ENCODE measurements at regions not wholly inside any gene's neighbourhood (a gene's known extent, or its start where the extent isn't known, plus 50 kb on each side); places are given as distances from the start of the nearest gene placed in this dataset.
"Not testable (repeated sequence)": the region's sequence is repeated elsewhere in the genome, so short reads cannot be mapped to it uniquely, and the experiment has no call there.

DNA sequence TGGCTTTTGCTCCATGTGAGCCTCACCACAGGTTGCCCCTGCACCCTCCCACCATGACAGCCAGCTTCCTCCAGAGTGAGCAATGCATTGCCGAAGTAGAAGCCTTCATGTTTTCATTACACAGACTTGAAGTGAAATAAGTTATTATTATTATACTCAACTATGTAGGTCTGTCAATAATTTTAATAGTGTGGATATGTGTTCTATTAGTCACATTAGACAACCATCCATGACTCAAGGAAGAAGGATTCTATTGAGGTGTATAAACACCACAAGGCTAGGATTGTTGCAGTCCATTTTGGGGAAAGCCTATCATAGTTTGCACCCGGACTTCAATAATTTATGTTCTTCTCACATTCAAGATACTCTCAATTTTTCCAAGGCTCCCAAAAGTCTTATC, 369.5 kb downstream of the TAF11L14 start:
- CTCF ChIA-PET: no interaction called here
- no peaks in the 10 kb centered on the region for H3K9me3 Mint-ChIP-seq
- no peaks in the 10 kb centered on the region for H3K27me3 Mint-ChIP-seq
- DNase-seq (no peak), ATAC-seq (ENCODE audit: low read depth) (no peak)
- POLR2A ChIA-PET: no interaction called here
- intact Hi-C loops (cut with micrococcal nuclease): no loop called here
- H3K4me3 Mint-ChIP-seq: no peak overlapping the region
- no peaks in the 10 kb centered on the region for H3K4me1 Mint-ChIP-seq
- H3K27ac Mint-ChIP-seq: no peak overlapping the region
- TF ChIP-seq, protein P1, sequence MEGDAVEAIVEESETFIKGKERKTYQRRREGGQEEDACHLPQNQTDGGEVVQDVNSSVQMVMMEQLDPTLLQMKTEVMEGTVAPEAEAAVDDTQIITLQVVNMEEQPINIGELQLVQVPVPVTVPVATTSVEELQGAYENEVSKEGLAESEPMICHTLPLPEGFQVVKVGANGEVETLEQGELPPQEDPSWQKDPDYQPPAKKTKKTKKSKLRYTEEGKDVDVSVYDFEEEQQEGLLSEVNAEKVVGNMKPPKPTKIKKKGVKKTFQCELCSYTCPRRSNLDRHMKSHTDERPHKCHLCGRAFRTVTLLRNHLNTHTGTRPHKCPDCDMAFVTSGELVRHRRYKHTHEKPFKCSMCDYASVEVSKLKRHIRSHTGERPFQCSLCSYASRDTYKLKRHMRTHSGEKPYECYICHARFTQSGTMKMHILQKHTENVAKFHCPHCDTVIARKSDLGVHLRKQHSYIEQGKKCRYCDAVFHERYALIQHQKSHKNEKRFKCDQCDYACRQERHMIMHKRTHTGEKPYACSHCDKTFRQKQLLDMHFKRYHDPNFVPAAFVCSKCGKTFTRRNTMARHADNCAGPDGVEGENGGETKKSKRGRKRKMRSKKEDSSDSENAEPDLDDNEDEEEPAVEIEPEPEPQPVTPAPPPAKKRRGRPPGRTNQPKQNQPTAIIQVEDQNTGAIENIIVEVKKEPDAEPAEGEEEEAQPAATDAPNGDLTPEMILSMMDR (IDR thresholded peaks at IDR 0.05): no peak
- no peaks in the 10 kb centered on the region for H3K36me3 Mint-ChIP-seq (ENCODE audit: low read depth)

DNA sequence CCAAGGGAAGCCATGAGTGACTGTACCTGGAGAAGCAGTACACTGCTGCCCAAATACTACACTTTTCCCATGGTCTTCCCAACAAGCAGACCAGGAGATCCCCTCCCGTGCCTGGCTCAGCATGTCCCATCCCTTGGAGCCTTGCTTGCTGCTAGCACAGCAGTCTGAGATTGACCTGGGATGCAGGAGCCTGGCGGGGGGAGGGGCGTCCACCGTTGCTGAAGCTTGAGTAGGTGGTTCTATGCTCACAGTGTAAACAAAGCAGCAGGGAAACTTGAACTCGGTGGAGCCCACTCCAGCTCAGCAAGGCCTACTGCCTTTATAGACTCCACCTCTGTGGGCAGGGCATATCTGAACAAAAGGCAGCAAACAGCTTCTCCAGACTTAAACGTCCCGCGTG, 372.0 kb downstream of the TAF11L14 start:
- CTCF ChIA-PET; DNase-seq; H3K4me1 Mint-ChIP-seq; H3K27ac Mint-ChIP-seq; H3K36me3 Mint-ChIP-seq (ENCODE audit: low read depth); H3K4me3 Mint-ChIP-seq; ATAC-seq (ENCODE audit: low read depth); H3K27me3 Mint-ChIP-seq; intact Hi-C loops (cut with micrococcal nuclease); POLR2A ChIA-PET; H3K9me3 Mint-ChIP-seq: not testable (repeated sequence)

DNA sequence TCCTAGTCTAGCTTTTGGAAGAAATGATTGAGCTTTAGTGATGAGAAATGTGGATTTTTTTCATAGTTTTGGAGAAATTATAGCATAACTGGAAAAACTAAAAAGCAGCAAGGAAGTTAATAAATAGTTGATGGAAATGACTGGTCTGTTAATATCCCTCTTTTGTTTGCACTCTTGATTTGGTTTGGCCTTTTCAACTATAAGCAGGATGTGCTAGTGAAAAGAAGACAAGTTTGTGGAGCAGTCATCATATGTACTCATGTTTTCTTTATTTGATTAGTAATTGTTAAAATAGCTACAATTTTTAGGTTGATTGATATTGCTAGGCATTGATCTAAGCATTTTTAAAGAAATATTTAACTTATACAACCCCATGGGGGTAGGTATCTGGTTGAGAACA, 374.7 kb downstream of the TAF11L14 start:
- intact Hi-C loops (cut with micrococcal nuclease): no loop called here
- ChIA-PET POLR2A (no interaction called here), CTCF (no interaction called here)
- no peak overlapping the region for H3K4me3 Mint-ChIP-seq
- TF ChIP-seq, protein P1 (IDR thresholded peaks at IDR 0.05): no peak
- DNase-seq (no peak), ATAC-seq (ENCODE audit: low read depth) (no peak)
- H3K9me3 Mint-ChIP-seq: no peaks in the 10 kb centered on the region
- H3K36me3 Mint-ChIP-seq (ENCODE audit: low read depth): no peaks in the 10 kb centered on the region
- no peaks in the 10 kb centered on the region for H3K4me1 Mint-ChIP-seq
- no peak overlapping the region for H3K27ac Mint-ChIP-seq
- no peaks in the 10 kb centered on the region for H3K27me3 Mint-ChIP-seq

DNA sequence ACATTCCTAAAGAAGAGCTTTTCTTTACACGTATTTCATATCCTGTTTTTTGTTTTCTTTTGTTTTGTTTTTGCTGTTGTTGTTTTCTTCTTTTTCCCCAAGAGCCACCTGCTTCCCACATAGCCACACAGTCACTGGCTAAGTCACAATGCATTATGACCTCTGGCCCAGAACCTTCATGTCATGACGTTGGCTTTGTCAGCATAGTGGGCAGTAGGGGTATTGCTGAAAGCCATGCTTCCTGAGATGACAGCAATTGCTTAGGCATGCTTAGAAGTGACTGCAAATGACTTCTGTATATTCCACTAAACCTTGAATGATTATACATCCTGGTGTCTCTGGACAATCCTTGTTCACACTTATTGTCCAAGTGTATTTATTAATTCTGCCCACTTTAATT, 375.8 kb downstream of the TAF11L14 start:
- no peak overlapping the region for H3K27ac Mint-ChIP-seq
- POLR2A ChIA-PET: no interaction called here
- no peaks in the 10 kb centered on the region for H3K27me3 Mint-ChIP-seq
- DNase-seq (no peak), ATAC-seq (ENCODE audit: low read depth) (no peak)
- H3K36me3 Mint-ChIP-seq (ENCODE audit: low read depth): no peaks in the 10 kb centered on the region
- CTCF ChIA-PET: no interaction called here
- TF ChIP-seq, protein P1 (IDR thresholded peaks at IDR 0.05): no peak
- H3K4me1 Mint-ChIP-seq: no peaks in the 10 kb centered on the region
- intact Hi-C loops (cut with micrococcal nuclease): loop anchor here (10.0 kb wide), 1 partner anchor 795 kb away; the partner anchor contains the start of gene BASP1
- no peaks in the 10 kb centered on the region for H3K9me3 Mint-ChIP-seq
- H3K4me3 Mint-ChIP-seq: no peak overlapping the region

DNA sequence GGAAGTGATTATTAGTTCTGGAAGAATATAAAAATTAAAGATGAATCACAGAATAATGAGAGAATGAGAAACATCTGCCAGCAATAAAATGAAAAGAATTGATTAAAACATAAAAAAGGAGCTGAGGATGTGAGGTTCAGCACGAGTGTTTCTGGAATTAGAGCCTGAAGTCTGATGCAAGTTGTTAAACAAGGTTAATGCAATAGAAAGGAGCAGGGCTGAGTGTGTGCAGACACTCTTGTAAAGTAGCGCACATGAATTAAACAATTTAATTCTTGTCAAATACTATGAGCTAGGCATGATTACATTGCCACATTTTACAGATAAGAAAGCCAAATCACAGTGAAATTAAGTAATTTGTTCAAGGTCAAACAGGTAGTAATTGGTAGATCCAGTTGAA, 384.2 kb downstream of the TAF11L14 start:
- TF ChIP-seq, protein P1 (IDR thresholded peaks at IDR 0.05): no peak
- no peak overlapping the region for H3K27ac Mint-ChIP-seq
- POLR2A ChIA-PET: interaction anchor here (0.6 kb wide), 1 partner anchor 812 kb away, joined by 9 read pairs; no protein-coding TSS in a partner anchor
- ATAC-seq (ENCODE audit: low read depth): no peak
- no peaks in the 10 kb centered on the region for H3K36me3 Mint-ChIP-seq (ENCODE audit: low read depth)
- DNase-seq: no peak
- intact Hi-C loops (cut with micrococcal nuclease): loop anchor here (10.0 kb wide), 1 partner anchor 804 kb away; the partner anchor contains the start of gene BASP1
- CTCF ChIA-PET: no interaction called here
- peaks cover 5% of the 10 kb centered on the region for H3K9me3 Mint-ChIP-seq
- H3K4me1 Mint-ChIP-seq: no peaks in the 10 kb centered on the region
- H3K27me3 Mint-ChIP-seq: no peaks in the 10 kb centered on the region
- H3K4me3 Mint-ChIP-seq: no peak overlapping the region

DNA sequence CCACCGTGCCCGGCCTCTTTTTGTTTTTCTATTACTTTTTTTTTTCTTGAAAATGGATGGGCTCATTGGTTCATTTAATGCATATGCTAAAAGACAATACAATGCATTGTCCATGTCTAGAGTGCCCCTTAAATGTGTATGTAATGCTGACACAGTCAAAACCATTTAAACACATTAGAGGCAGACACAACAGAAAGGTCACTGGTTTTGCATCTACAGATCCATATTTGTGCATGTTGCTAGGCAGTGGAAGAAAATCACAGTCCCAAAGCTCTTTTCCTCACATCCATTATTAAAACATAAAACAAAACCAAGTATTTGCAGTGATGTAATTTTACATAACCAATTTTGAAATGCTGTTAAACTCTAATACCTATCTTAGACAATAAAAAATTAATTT, 389.0 kb downstream of the TAF11L14 start:
- Mint-ChIP-seq H3K27ac (no peak overlapping the region), H3K4me3 (no peak overlapping the region), H3K27me3 (no peaks in the 10 kb centered on the region), H3K36me3 (ENCODE audit: low read depth) (no peaks in the 10 kb centered on the region), H3K4me1 (no peaks in the 10 kb centered on the region), H3K9me3 (no peaks in the 10 kb centered on the region)
- DNase-seq (no peak), ATAC-seq (ENCODE audit: low read depth) (no peak)
- intact Hi-C loops (cut with micrococcal nuclease): no loop called here
- TF ChIP-seq, protein P1 (IDR thresholded peaks at IDR 0.05): no peak
- ChIA-PET CTCF (interaction anchor here (2.7 kb wide), 1 partner anchor 807 kb away, joined by 6 read pairs; no protein-coding TSS in a partner anchor), POLR2A (no interaction called here)

Data from activated B cell treated with CpG ODN at 0.5 μM for 24 hours (primary cell).